ENCODE measurements at regions not wholly inside any gene's neighbourhood (a gene's known extent, or its start where the extent isn't known, plus 50 kb on each side); places are given as distances from the start of the nearest gene placed in this dataset.

GRCh38 chr9:18366184-18366583 lies 107.8 kb upstream of the ADAMTSL1 start:
- TF ChIP-seq, protein P1, sequence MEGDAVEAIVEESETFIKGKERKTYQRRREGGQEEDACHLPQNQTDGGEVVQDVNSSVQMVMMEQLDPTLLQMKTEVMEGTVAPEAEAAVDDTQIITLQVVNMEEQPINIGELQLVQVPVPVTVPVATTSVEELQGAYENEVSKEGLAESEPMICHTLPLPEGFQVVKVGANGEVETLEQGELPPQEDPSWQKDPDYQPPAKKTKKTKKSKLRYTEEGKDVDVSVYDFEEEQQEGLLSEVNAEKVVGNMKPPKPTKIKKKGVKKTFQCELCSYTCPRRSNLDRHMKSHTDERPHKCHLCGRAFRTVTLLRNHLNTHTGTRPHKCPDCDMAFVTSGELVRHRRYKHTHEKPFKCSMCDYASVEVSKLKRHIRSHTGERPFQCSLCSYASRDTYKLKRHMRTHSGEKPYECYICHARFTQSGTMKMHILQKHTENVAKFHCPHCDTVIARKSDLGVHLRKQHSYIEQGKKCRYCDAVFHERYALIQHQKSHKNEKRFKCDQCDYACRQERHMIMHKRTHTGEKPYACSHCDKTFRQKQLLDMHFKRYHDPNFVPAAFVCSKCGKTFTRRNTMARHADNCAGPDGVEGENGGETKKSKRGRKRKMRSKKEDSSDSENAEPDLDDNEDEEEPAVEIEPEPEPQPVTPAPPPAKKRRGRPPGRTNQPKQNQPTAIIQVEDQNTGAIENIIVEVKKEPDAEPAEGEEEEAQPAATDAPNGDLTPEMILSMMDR (IDR thresholded peaks at IDR 0.05): no peak
- TF ChIP-seq, protein P2, sequence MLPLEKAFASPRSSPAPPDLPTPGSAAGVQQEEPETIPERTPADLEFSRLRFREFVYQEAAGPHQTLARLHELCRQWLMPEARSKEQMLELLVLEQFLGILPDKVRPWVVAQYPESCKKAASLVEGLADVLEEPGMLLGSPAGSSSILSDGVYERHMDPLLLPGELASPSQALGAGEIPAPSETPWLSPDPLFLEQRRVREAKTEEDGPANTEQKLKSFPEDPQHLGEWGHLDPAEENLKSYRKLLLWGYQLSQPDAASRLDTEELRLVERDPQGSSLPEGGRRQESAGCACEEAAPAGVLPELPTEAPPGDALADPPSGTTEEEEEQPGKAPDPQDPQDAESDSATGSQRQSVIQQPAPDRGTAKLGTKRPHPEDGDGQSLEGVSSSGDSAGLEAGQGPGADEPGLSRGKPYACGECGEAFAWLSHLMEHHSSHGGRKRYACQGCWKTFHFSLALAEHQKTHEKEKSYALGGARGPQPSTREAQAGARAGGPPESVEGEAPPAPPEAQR (CRISPR knock-in tag; IDR thresholded peaks at IDR 0.05): no peak
- TF ChIP-seq ZNF232 (CRISPR knock-in tag; IDR thresholded peaks at IDR 0.05) (no peak), CREB1 (CRISPR knock-in tag; IDR thresholded peaks at IDR 0.05) (no peak), TEAD1 (CRISPR knock-in tag; IDR thresholded peaks at IDR 0.05) (no peak), ATF1 (CRISPR knock-in tag; IDR thresholded peaks at IDR 0.05) (no peak), NFE2L1 (CRISPR knock-in tag; IDR thresholded peaks at IDR 0.05) (no peak), NR3C1 (CRISPR knock-in tag; conservative IDR thresholded peaks at IDR 0.05; ENCODE audit: low read depth) (no peak), ZNF416 (CRISPR knock-in tag; IDR thresholded peaks at IDR 0.05) (no peak), ZNF281 (CRISPR knock-in tag; IDR thresholded peaks at IDR 0.05) (no peak), MAX (CRISPR knock-in tag; IDR thresholded peaks at IDR 0.05) (no peak)
- TF ChIP-seq, protein P3, sequence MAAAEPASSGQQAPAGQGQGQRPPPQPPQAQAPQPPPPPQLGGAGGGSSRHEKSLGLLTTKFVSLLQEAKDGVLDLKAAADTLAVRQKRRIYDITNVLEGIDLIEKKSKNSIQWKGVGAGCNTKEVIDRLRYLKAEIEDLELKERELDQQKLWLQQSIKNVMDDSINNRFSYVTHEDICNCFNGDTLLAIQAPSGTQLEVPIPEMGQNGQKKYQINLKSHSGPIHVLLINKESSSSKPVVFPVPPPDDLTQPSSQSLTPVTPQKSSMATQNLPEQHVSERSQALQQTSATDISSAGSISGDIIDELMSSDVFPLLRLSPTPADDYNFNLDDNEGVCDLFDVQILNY (CRISPR knock-in tag; IDR thresholded peaks at IDR 0.05): no peak
- TF ChIP-seq, protein P4, sequence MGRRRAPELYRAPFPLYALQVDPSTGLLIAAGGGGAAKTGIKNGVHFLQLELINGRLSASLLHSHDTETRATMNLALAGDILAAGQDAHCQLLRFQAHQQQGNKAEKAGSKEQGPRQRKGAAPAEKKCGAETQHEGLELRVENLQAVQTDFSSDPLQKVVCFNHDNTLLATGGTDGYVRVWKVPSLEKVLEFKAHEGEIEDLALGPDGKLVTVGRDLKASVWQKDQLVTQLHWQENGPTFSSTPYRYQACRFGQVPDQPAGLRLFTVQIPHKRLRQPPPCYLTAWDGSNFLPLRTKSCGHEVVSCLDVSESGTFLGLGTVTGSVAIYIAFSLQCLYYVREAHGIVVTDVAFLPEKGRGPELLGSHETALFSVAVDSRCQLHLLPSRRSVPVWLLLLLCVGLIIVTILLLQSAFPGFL (CRISPR knock-in tag; IDR thresholded peaks at IDR 0.05; ENCODE audit: borderline replicate concordance): no peak

Measured in WTC11 (cell line).